HG03108 (cell line): ENCODE measurements at regions not wholly inside any gene's neighbourhood (a gene's known extent, or its start where the extent isn't known, plus 50 kb on each side); places are given as distances from the start of the nearest gene placed in this dataset.

ENCODE experiments used
- ATAC-seq: cut with Tn5 transposase; IDR thresholded peaks from one replicate; pipeline ENCODE4 v1.9.1; 2021; ENCODE audit warnings: moderate library complexity; ENCODE audit not compliant: unreplicated experiment

DNA sequence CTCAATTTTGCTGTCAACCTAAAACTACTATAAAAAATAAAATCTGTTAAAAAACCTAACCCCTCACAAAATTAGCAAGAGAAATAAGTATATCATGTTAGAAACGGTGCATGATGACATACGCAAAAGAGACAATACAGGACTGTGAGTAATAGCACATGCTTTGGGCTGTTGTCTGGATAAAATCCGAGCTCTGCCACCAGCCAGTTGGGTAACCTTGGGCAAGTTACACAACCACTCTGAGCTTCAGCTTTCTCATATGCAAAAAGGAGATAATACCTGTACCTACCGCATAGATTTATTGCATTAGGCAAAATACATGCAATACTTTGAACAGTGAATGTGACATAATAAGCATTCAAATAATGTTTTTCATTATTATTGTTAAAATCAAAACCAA lies 481.7 kb downstream of the TLE1 start:
- no peak for ATAC-seq

DNA sequence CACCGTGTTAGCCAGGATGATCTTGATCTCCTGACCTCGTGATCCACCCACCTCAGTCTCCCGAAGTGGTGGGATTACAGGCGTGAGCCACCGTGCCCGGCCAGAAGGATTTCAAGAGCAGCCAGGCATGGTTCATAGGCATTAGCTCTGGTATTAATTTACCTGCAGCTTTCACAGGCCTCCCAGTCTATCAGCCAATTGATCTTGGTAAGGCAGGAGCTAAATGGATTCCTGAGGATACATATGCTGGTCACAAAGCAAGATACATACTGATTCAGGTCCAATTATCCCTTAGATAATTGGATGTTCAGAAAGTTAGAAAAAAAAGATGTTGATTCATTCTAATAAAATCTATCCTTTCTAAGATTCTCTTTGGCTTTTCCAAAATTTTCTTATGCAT lies 487.1 kb downstream of the TLE1 start:
- no peak for ATAC-seq

DNA sequence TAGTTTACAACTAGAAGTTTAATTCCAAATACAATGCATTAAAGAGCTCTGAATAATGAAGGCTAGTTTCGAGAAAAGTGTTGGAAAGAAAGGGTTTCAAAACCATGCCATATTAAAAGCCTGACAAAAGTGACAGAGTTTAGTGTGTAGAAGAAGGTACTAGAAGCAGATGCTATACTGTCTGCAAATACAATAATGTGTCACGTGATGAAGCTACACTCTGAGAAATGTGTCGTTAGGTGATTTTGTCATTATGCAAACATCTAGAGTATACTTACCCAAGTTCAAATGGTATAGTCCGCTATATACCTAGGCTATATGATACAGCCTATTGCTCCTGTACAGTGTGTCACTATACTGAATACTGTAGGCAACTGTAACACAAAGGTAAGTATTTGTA lies 494.1 kb downstream of the TLE1 start:
- ATAC-seq: no peak

DNA sequence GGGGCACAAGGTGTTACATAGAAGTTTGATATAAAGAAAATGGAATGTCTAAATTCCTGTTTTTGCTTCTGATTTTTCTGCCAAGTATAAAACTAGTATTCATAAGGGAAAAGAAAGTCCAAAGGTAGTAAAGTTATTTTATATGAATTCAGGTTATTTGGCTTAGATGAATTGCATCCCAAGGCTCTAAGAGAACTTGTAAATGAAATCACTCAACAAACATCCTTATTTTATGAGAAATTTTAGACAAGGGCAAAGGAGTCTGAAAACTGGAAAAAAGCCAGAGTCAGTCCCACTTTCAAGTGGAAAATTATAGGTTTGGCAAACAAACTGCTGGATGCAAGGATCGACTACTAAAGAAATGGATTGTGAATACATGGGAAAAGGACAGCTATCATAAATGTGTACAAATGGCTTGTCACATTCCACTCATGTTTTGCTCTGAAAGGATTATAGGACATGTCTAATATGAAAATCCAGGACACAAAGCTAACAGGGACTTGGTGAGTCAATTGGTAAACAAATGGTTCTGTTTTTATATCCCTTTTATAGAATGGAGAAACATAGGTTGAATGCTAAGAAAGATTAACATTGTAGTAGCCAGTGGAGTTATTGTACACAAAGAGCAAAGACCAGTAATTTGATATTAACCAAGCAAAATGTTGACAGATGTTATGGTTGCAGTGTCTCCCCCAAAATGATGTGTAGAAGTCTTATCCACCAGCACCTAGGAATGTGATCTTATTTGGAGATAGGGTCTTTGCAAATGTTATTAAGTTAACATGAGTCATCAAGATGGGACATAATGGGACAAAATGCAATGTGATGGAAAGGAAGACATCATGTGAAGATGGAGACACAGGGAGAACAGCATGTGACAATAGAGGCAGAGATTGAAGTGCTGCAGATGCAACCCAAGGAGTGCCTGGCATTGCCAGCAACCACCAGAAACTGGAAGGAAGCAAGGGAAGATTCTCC lies 495.7 kb downstream of the TLE1 start:
- ATAC-seq: no peak

DNA sequence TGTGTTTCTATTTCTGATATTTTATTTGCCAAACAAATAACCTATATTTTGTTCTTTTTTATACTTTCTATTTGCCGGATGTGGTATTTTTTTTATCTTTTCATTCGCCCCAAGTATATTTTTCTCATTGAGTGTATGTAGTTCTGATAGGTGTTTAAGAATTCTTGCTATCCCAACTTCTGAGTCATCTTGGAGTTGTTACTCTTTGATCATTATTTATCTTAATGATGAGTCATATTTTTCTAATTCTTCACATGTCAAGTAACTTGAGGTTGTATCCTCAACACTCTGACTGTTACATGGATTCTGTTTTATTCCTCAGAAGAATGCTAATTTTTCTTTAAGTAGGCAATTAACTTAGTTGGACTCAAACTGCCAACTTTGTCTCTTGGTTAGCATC lies 498.1 kb downstream of the TLE1 start:
- no peak for ATAC-seq

DNA sequence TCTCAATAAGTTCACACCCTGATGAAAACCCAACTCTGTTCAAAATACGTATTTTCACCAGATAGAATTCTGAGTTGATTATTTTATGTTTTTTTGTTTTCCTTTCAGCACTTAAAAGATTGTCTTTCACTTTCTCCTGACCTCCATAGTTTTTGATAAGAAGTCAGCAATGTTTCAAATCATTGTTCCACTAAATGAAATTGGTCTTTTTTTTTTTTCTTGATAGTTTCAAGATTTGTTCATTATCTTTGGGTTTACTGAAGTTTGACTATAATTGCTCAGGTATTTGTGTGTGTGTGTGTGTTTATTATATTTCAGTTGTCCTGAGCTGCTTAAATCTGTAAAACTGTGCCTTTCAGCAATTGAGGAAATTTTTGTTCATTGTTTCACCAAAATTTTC lies 498.7 kb downstream of the TLE1 start:
- no peak for ATAC-seq

DNA sequence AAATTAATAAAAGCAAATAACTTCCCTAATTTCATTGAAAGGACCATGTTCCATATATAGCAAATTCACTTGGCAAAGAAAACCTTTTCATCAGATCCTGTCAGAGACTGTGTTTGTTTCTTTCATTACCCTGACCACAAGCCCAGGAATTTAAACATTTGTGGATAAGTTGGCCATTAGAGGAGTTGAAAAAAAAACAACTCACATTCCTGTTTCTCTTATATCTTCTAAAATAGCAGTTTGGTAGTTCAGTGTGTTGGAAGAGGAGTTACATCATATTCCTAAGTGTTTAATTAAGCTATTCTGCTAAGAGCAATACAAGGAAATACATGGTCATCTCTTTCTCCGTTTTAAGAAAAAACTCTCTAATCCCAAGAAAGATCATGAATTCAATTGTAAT lies 505.6 kb downstream of the TLE1 start:
- no peak for ATAC-seq

DNA sequence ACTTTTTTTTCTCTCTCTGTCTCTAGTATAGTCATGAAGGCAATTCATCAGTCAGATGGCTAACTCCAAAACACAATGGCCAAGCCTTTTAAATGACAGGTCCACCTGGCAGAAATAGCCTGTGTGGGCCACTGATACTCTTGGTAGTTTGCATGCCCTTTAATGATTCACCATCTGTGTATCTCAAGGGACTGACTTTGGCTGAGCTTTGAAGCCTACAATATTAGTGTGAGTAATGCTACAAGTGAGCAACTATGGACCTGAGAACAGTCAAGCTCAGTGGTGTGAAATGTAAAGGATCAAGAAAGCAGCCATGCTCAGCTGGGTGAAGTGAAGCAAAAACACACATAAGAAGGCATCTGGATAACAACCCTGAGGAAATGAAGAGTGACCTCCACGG lies 506.9 kb downstream of the TLE1 start:
- no peak for ATAC-seq

DNA sequence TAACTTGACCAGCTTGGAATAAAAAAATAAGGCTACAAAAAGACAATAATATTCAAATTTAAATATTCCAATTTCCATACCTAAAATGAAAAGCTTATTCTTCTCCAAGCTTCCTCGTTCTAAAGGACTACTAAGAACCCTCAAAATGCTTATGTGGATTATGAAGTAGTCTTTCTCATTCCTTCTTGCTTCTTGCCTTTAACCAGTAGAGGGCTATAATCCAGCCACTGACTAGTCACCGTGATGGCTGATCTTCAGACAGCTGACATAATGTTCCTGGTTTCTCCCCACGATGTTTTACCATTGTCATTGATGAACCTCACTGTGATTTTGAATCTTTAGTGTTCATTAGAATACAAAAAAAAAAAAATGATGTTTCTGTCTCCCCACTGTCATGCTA lies 515.3 kb downstream of the TLE1 start:
- no peak for ATAC-seq

DNA sequence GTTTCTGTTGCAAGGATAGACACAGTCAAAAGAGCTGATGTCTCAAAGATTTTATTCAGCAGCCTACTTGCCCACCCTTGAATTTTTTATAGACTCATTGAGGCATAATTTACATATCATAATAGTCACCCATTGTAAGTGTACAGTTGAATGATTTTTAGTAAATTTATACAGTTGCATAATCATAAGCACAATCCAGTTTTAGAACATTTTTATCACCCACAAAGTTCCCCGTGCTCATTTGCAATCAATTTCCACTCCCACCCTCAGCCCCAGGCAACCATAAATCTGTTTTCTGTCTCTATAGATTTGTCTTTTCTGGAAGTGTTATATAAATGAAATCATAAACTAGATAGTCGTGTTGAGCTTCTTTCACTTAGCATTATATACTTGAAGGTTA lies 517.7 kb downstream of the TLE1 start:
- no peak for ATAC-seq

DNA sequence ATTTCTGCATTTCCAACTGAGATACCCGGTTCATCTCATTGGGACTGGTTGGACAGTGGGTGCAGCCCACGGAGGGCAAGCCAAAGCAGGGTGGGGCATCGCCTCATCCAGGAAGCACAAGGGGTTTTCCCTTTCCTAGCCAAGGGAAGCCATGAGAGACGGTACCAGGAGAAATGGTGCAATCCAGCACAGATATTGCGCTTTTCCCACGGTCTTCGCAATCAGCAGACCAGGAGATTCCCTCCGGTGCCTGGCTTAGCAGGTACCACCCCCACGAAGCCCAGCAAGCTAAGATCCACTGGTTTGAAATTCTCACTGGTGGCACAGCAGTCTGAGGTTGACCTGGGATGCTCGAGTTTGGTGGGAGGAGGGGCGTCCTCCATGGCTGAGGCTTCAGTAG lies 527.0 kb downstream of the TLE1 start:
- ATAC-seq: no peak

DNA sequence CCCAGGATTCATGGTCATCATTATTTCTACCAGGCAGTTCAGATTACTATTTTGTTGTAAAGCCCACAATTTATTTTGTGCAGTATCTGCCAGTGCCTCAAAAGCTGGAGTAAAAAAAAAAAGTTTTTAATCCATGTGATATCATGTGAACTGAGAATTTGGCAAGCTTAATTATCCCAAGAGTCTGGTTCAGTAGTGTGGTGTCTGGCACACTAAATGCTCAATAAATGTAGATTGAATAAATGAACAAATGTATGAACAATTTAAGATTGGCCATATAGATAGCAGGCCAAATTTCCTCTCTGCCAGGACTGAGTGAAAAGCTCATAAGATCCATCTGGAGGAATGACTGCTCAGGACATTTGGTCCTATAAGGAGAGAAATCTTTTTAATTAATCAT lies 533.0 kb downstream of the TLE1 start:
- ATAC-seq: no peak

DNA sequence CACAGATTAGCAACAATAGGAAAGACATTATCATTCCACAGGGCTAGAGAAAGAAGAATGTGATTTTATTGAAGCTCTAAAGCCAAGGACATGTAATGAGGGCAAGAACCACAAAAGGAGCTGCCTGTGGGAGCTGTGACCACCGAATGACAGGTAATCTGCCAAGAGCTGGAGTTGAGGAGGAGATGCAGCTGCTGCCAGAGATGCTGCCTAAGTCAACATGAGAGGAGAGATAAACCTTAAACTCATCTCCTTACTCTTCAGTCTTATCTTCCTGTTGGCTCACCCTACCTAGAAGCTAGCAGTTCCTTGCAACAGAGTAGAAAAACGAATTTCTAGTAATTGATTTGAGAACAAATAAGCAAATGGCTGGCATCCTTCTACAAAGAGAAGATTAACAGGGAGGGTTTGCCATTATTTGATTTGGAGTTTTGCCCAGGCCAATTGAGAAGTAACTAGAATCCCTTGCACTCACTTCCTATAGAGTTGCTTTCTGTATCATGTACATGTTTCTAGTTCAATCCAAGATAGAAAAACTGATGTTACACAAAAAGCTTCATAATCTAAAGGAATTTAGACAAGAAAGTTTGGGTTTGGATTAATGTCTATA lies 539.2 kb downstream of the TLE1 start:
- no peak for ATAC-seq

DNA sequence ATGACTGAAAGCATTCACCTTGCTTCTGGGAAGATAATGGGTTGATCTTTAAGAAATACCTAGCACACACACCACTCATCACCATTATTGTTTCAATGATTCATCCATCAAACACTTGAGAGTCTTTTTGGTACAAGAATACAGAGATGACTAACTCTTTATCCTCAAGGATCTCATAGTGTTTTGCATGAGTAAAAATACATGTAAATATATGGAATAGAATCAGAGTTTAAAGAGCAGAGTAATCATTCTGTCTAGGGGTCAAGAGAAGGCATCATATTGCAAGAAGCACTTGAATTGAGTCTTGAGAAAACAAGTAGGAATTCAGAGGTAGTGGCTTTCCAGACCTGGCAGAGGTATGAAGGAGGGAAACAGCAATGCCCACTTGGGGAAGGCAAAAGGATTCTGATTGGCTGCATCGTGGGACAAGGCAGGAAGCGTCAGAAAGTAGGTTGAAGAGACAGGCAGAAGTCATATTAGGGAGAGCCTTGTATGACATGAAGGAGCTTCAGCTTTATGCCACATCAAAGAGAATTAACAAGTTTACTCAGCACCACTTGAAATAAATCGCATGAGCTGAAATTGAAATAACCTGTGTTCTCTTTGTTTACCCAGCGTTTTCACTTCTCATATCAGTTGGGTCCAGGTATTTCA lies 542.5 kb downstream of the TLE1 start:
- no peak for ATAC-seq

DNA sequence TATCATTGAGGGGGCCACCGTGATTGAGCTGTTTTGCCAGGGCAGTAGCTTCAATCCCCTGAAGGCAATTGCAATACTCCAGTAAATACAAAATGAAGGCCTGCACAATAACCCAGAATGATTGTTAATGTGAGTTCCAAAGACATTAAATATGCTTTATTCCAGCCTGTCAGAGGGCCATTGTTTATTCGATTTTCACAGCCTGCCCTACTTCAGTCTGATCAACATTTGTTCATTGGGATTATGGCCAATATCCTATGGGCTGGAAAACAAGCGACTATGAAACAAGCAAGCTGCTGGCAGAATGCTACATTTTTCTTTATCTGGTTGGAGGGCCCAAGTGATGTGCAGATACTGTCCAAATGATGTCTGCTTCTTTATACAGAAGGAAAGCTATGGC lies 543.1 kb downstream of the TLE1 start:
- ATAC-seq: no peak

DNA sequence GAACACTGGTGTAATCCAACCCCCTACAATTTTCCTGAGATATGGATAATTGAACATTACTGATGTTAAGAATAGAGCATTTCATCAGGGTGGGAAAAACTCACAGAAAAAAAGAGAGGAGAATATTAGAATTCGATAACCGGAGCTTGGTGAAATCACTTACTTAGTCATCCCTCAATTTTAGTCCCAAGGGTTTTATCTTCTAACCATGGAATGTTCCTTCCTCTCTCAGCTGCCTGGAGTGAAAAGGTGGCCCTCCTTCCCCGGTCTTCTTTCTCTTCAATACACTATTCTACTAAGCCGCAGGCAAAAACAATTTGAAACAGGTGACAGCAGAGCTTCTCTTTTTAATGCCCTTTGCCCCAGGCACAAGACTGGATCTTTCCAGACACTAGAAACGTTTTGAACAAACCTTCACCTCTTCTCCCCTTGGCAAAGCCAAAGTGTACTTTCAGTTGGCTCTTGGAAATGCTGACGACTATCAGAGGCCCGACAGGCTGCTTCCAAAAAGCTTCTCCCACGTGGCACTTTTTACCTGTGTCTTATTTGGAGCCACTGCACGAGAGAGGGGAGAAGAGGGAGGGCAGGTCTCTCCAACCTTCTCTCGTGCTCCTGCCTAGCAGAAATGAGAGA lies 543.9 kb downstream of the TLE1 start:
- ATAC-seq: no peak

DNA sequence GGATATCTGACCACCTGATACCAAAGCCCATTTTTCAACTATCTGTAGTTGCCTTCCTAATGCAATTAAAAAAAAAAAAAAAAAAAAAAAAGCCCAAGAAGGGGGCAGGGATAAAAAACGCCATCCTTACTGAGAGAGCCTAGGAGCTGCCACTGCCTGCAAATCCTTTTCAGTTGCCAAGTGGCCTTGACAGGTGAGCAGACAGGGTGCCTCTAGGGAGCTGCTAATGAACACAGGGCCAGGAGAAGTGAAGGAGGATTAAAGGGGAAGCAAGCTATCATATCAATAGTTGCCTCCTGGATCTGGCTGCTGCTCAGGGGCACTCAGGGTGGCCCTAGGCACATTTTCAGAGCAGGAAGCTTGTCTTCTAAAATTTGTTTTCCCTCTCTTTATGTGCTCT lies 547.4 kb downstream of the TLE1 start:
- ATAC-seq: no peak

DNA sequence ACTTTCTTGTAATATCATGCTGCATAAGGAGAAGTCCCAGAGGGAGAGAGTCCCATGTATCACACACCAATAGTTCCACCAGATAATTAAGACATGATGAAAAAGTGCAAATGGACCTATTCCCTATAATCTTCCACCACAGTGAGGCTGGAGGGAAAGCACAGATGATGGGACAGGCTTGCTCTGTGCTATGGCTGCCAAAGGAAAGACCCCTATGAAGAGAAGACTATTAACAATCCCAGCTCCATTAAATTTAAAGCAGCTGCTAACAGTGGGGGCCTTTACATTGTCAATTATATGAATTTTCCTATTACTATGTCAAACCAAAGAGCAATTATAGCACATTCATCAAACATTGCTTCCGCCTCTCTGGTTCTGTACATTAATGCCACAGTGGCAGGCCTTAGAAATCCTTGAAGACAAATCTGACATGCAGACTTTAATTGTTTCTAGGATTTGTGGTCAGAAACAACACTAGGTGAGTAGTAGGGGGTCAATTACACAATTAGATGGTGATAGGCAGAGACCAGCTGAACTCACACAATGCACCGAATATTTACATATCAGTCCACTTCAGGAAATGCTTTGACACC lies 551.3 kb downstream of the TLE1 start:
- ATAC-seq: no peak

DNA sequence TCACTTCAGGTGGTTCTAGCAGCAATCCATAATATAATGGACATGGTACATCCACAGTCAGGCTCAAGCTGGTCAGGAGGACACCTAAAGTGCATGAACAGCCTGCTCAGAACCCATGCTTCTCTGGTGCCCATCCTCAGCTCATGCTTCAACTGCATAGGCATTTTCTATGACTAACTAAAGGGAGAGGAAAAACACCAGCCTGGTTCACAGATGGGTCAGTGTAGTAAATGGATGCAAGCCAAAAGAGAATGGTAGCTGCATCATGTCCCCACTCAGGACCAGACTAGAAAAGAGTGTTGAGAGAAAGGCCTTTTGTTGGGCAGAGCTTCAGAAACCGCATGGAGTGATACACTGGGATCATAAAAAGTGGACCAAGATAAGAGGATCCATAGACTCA lies 556.6 kb downstream of the TLE1 start:
- no peak for ATAC-seq

DNA sequence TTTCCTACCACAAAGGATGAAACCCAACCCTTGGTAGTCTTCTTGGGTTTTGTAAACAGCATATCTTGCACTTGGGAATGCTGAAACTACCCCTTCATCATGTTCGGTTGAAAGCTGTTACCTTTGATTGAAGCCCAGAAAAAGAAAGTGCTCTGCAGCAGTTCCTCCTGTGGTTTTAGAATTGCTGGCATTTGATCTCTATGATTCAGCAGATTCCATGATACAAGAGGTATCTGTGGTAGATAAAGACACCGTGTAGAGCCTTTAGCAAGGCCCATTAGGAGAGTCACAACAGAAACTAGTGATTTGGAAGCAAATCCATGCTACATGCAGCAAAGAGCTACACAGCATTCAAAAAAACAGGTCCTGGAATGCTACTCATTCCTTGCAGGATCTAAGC lies 557.0 kb downstream of the TLE1 start:
- ATAC-seq: no peak

DNA sequence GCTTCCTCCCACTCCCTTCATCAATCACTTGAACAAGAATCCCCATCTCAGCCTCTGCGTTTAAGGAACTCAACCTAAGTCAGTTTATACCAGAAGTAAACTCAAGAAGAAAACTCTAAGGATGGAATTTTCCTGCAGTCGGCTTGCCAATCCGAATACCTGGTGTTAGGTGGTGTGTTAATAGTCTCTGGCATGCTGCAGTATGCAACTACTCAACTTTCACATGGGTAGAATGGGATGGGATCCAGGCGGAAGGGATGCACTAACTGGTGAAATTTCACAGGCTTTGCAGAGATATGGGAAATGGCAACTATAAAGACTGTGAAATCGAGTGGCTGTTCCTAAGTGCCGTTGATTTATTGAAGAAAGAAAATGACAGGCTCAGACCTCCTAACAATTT lies 560.6 kb downstream of the TLE1 start:
- no peak for ATAC-seq
